ENCODE measurements at regions not wholly inside any gene's neighbourhood (a gene's known extent, or its start where the extent isn't known, plus 50 kb on each side); places are given as distances from the start of the nearest gene placed in this dataset.

DNA sequence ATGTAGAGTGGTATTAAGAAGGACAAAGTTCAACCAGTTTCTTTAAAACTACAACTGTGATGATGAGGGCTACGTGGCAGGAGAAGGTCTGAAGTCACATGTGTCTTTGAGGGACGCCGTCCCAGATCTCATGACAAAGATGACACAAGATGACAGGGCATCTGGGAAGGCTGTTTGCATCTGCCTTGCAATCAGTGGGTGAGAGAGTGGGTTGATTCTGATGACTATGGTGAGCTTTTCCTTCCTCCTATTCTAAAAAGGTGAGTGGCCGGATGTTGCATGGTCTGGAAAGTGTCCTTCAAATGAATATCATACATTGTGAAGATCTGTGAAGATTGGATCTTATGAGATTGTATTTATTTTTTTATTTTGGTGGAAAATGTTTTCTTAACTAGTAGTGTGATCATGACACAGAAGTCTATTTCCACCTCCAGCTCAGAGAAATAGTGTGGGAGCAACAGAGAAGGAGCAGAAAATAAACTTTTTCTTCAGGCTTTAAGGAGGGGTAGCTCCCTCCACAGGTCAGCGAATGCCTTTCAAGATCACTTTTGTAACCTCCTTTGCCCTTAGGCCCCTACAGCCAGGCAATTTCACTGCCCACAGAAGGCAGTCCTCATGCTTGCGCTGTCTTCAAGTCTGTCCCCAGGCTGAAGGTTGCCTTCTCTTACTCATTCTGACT lies 76.0 kb upstream of the ATF3 start:
- no peaks in the 10 kb centered on the region for H3K27me3 ChIP-seq (ENCODE audit: low read length)
- H4K20me1 ChIP-seq (ENCODE audit: low read depth, low read length), result no peaks in the 10 kb centered on the region
- H3K9me2 ChIP-seq (replicated peaks; ENCODE audit: insufficient read depth, low read length), result no peaks in the 10 kb centered on the region
- no peaks in the 10 kb centered on the region for H3K9me3 ChIP-seq (ENCODE audit: insufficient read depth, low read length)
- H3K27ac ChIP-seq (ENCODE audit: low read depth, low read length), result no peak overlapping the region
- no peaks in the 10 kb centered on the region for H3K36me3 ChIP-seq (ENCODE audit: low read length)
- H3F3A ChIP-seq (ENCODE audit: insufficient read depth), result no peaks in the 10 kb centered on the region
- no peak overlapping the region for H2AFZ ChIP-seq (ENCODE audit: low read depth, low read length, severe bottlenecking)
- H3K79me2 ChIP-seq (ENCODE audit: insufficient read depth, low read length), result no peaks in the 10 kb centered on the region
- TF ChIP-seq, protein P1, sequence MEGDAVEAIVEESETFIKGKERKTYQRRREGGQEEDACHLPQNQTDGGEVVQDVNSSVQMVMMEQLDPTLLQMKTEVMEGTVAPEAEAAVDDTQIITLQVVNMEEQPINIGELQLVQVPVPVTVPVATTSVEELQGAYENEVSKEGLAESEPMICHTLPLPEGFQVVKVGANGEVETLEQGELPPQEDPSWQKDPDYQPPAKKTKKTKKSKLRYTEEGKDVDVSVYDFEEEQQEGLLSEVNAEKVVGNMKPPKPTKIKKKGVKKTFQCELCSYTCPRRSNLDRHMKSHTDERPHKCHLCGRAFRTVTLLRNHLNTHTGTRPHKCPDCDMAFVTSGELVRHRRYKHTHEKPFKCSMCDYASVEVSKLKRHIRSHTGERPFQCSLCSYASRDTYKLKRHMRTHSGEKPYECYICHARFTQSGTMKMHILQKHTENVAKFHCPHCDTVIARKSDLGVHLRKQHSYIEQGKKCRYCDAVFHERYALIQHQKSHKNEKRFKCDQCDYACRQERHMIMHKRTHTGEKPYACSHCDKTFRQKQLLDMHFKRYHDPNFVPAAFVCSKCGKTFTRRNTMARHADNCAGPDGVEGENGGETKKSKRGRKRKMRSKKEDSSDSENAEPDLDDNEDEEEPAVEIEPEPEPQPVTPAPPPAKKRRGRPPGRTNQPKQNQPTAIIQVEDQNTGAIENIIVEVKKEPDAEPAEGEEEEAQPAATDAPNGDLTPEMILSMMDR (IDR thresholded peaks at IDR 0.05; ENCODE audit: insufficient read depth, low read length, poor library complexity, severe bottlenecking), result no peak
- no peak for TF ChIP-seq EZH2phosphoT487 (conservative IDR thresholded peaks at IDR 0.05; ENCODE audit: low read length)
- no peak overlapping the region for H3K4me3 ChIP-seq (ENCODE audit: insufficient read depth, low read length, poor library complexity, severe bottlenecking)
- no peak overlapping the region for H3K4me2 ChIP-seq (ENCODE audit: low read depth, low read length, poor library complexity, severe bottlenecking)
- no peak overlapping the region for H3K9ac ChIP-seq (ENCODE audit: low read length)

DNA sequence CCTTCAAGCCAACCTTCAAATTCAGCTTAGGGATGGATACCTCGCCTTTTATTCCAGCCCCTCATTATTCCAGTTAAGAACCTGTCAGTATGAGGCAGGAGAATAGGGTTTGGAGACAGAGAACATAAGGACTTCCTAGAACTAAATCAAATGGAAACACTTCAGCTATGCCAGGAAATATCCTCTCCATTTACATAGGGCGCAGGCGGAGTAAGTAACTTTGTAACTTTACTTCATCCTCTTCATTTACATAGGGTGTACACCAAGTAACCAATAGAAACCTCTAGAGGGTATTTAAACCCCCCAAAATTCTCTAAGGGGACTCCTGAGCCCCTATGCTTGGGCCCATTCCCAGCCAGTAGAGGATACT lies 75.4 kb upstream of the ATF3 start:
- Histone ChIP-seq H3K4me2 (ENCODE audit: low read depth, low read length, poor library complexity, severe bottlenecking) (no peak overlapping the region), H3F3A (ENCODE audit: insufficient read depth) (no peaks in the 10 kb centered on the region), H3K27me3 (ENCODE audit: low read length) (no peaks in the 10 kb centered on the region), H4K20me1 (ENCODE audit: low read depth, low read length) (no peaks in the 10 kb centered on the region), H3K79me2 (ENCODE audit: insufficient read depth, low read length) (no peaks in the 10 kb centered on the region), H3K4me3 (ENCODE audit: insufficient read depth, low read length, poor library complexity, severe bottlenecking) (no peak overlapping the region), H3K27ac (ENCODE audit: low read depth, low read length) (no peak overlapping the region), H3K36me3 (ENCODE audit: low read length) (no peaks in the 10 kb centered on the region), H2AFZ (ENCODE audit: low read depth, low read length, severe bottlenecking) (no peak overlapping the region), H3K9me3 (ENCODE audit: insufficient read depth, low read length) (no peaks in the 10 kb centered on the region), H3K9ac (ENCODE audit: low read length) (no peak overlapping the region), H3K9me2 (replicated peaks; ENCODE audit: insufficient read depth, low read length) (no peaks in the 10 kb centered on the region)
- TF ChIP-seq, protein P1 (IDR thresholded peaks at IDR 0.05; ENCODE audit: insufficient read depth, low read length, poor library complexity, severe bottlenecking), result no peak
- no peak for TF ChIP-seq EZH2phosphoT487 (conservative IDR thresholded peaks at IDR 0.05; ENCODE audit: low read length)

DNA sequence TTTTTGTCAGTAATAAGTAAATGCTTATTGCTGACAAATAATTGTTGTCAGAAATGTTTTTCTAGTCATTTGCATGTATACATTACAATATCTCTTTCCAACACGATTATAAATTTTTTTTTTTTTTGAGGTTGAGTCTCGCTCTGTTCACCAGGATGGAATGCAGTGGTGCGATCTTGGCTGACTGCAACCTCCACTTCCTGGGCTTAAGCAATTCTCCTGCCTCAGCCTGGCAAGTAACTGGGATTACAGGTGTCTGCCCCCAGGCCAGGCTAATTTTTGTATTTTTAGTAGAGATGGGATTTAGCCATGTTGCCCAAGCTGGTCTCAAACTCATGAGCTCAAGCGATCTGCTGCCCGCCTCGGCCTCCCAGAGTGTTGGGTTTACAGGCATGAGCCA lies 72.0 kb upstream of the ATF3 start:
- no peaks in the 10 kb centered on the region for H3K9me2 ChIP-seq (replicated peaks; ENCODE audit: insufficient read depth, low read length)
- H3K9ac ChIP-seq (ENCODE audit: low read length), result no peak overlapping the region
- TF ChIP-seq, protein P1 (IDR thresholded peaks at IDR 0.05; ENCODE audit: insufficient read depth, low read length, poor library complexity, severe bottlenecking), result no peak
- no peak for TF ChIP-seq EZH2phosphoT487 (conservative IDR thresholded peaks at IDR 0.05; ENCODE audit: low read length)
- no peaks in the 10 kb centered on the region for H3K36me3 ChIP-seq (ENCODE audit: low read length)
- H3K9me3 ChIP-seq (ENCODE audit: insufficient read depth, low read length), result no peaks in the 10 kb centered on the region
- no peaks in the 10 kb centered on the region for H4K20me1 ChIP-seq (ENCODE audit: low read depth, low read length)
- H3K27me3 ChIP-seq (ENCODE audit: low read length), result no peaks in the 10 kb centered on the region
- no peak overlapping the region for H3K4me2 ChIP-seq (ENCODE audit: low read depth, low read length, poor library complexity, severe bottlenecking)
- H3K4me3 ChIP-seq (ENCODE audit: insufficient read depth, low read length, poor library complexity, severe bottlenecking), result no peak overlapping the region
- H3K79me2 ChIP-seq (ENCODE audit: insufficient read depth, low read length), result no peaks in the 10 kb centered on the region
- no peak overlapping the region for H2AFZ ChIP-seq (ENCODE audit: low read depth, low read length, severe bottlenecking)
- no peaks in the 10 kb centered on the region for H3F3A ChIP-seq (ENCODE audit: insufficient read depth)
- H3K27ac ChIP-seq (ENCODE audit: low read depth, low read length), result no peak overlapping the region

Measured in SU-DHL-6 (cell line).